EL (cell line): ENCODE measurements at regions not wholly inside any gene's neighbourhood (a gene's known extent, or its start where the extent isn't known, plus 50 kb on each side); places are given as distances from the start of the nearest gene placed in this dataset.
A peak's percentile ranks its signal among the peaks of the same experiment; 100 is the strongest.

Source experiments
- DNase-seq: peaks from one replicate; pipeline ENCODE4 v3.0.0-alpha.2; 2016

DNA sequence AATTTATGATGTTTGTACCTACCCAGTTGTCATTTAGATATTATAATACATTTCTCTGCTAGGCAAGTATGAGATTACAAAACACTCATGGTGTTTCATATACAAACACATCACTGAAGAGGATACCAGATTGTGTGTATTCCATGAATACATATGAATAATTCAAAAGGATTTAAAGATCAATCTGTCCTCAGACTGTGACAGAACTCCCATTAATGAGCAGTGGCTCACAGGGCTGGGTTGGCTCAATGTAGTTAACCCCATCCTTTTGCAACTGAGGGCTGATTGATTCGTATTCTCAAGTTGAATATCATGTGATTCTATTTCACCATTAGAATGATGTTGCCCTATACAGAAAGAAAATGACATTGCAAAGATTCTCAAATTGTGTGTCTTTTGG, 79.6 kb upstream of the SPANXN2 start:
- no peak for DNase-seq

DNA sequence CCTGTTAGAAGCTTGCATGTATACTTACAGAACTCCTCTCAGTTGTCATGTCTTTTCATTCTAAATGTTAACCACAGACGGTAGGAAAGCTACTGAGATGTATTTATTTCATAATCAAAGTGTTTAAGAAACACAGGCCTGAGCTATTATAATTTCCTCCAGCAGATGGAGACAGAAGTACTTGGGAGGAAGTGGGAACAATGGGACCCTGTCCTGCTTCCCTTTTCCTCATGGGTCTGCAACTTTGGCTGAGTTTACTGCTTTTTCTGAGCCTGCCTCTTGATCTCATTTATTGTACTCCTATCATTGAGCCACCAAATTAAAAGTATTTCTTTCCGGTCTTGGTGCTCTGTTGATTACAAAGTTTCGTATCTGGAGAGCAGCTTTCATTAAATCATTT, 67.7 kb upstream of the SPANXN2 start:
- DNase-seq, result peak; percentile 0

DNA sequence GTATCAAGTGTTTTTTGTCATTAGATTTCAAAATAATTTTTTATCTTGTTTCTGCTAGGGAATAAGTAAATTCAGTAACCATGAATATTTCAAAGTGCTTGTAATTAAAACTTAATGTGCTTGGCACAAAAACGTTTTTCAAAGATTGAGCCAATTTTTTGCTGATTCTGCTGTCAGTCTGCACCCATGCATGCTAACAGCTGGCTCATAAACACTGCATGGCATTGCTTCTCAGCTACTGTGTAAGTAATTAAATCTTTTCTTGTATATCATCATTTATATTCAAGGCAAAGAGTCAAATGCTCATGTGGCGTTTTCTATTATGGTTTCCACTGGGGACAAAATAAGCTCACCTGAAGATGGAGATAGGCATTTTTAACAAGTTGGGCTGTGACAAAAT, 66.8 kb upstream of the SPANXN2 start:
- no peak for DNase-seq

DNA sequence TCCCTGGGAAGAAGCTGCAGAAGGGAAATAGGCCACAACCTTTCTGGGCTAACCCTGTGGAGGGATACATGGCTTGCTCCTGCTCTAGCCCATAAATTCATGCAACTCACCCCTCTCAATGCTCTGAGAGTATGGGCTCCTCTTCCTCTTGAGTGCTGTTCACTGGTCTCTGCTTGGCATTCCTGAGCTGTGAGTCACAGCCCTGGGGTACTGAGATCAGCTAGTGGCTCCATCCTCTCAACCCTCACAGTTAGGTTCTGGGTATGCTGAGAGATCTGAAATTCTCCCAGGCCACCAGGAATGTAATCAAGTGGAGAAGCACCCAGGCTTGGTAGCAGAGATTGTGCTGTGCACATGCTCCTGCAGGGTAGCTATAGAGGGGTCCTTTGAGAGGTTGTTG, 60.6 kb upstream of the SPANXN2 start:
- peak; percentile 16 for DNase-seq
